Lower leg skin (tissue), 4 donors: ENCODE measurements at regions not wholly inside any gene's neighbourhood (a gene's known extent, or its start where the extent isn't known, plus 50 kb on each side); places are given as distances from the start of the nearest gene placed in this dataset.

ENCODE experiments used
- DNase-seq, 2 donors: peaks; one replicate each; pipeline ENCODE4 v3.0.0-alpha.2; 2019; ENCODE audit warnings: low spot score in 2 of 2
- H3K4me3 ChIP-seq: fragments of 200-600 bp; sonication (generic); 2 replicates; pipeline ENCODE4 v1.5.1; 2017; ENCODE audit warnings: mild to moderate bottlenecking, low read depth; ENCODE audit not compliant: poor library complexity, severe bottlenecking
- POLR2A ChIP-seq, 2 donors: fragments of 450-650 bp; IDR thresholded peaks; one replicate each; pipeline ENCODE4 v1.6.1; 2016 to 2017; ENCODE audit warnings: antibody characterized with exemption in 2 of 2, mild to moderate bottlenecking in 1 of 2, moderate library complexity in 1 of 2
- WGBS, 2 donors: methylation state at CpG; one replicate each; pipeline ENCODE4 v1.1.5; 2018; 5-methylcytosine and 5-hydroxymethylcytosine counted together
- intact Hi-C: fragments of 100-400 bp; cut with DNase I; formaldehyde crosslinking; loops from one replicate; pipeline ENCODE4 v1.15.0; 2023; ENCODE audit warnings: low total_unique reads
- TF ChIP-seq, protein P1 (sequence below), 3 donors: fragments of 450-650 bp; IDR thresholded peaks; one replicate each; pipeline ENCODE4 v1.5.1; 2016; ENCODE audit warnings: antibody characterized with exemption in 3 of 3, mild to moderate bottlenecking in 3 of 3, moderate library complexity in 2 of 3

DNA sequence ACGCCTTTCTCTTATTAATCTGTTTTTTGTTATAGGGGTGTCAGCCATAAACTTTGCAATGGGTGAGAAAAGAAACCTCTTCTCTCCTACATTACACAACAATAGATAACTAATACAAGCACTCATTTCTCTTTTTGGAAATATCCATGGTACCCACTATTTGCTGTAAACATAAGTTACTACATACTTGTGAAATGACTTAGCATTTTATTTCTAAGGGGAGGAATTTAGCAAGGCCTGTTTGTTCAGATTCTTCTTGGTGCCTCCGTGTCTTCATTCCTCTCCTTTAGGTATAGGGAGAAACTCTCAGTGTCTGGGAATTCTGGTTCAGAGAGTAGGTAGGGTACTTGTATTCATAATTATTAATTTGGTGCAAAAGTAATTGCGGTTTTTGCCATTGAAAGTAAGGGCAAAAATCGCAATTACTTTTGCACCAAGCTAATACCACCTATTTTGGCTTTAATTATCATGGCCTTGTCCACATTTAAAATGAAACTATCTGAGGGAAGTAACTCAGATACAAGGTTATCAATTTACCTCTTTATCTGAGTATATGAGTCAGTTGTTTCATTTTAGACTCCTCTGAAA lies 134.8 kb downstream of the MREG start:
- intact Hi-C loops, result no loop called here
- H3K4me3 ChIP-seq, result no peak overlapping the region
- no peak for TF ChIP-seq POLR2A (IDR thresholded peaks at IDR 0.05)
- 77 to 82% methylated on average over 4 of the region's 4 CpGs for WGBS, 2 donors
- no peak for DNase-seq

DNA sequence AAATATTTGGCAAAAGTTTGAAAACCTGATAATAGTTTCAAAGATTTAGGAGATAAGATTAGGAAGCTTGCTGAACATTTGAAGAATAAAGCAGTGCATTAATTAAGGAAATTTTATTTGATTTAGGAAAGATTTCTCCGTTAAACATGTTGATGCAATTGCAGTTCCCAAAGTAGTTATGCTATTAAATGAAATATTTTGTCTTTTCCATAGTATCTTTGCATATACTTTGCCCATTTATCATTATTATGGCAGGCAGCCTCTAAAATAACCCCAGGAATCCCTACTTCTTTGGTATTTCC lies 136.5 kb downstream of the MREG start:
- TF ChIP-seq POLR2A (IDR thresholded peaks at IDR 0.05), result no peak
- TF ChIP-seq, protein P1, sequence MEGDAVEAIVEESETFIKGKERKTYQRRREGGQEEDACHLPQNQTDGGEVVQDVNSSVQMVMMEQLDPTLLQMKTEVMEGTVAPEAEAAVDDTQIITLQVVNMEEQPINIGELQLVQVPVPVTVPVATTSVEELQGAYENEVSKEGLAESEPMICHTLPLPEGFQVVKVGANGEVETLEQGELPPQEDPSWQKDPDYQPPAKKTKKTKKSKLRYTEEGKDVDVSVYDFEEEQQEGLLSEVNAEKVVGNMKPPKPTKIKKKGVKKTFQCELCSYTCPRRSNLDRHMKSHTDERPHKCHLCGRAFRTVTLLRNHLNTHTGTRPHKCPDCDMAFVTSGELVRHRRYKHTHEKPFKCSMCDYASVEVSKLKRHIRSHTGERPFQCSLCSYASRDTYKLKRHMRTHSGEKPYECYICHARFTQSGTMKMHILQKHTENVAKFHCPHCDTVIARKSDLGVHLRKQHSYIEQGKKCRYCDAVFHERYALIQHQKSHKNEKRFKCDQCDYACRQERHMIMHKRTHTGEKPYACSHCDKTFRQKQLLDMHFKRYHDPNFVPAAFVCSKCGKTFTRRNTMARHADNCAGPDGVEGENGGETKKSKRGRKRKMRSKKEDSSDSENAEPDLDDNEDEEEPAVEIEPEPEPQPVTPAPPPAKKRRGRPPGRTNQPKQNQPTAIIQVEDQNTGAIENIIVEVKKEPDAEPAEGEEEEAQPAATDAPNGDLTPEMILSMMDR (IDR thresholded peaks at IDR 0.05), result no peak
- WGBS, 2 donors, result 85 to 94% methylated on average over 1 of the region's 1 CpG
- intact Hi-C loops, result no loop called here

DNA sequence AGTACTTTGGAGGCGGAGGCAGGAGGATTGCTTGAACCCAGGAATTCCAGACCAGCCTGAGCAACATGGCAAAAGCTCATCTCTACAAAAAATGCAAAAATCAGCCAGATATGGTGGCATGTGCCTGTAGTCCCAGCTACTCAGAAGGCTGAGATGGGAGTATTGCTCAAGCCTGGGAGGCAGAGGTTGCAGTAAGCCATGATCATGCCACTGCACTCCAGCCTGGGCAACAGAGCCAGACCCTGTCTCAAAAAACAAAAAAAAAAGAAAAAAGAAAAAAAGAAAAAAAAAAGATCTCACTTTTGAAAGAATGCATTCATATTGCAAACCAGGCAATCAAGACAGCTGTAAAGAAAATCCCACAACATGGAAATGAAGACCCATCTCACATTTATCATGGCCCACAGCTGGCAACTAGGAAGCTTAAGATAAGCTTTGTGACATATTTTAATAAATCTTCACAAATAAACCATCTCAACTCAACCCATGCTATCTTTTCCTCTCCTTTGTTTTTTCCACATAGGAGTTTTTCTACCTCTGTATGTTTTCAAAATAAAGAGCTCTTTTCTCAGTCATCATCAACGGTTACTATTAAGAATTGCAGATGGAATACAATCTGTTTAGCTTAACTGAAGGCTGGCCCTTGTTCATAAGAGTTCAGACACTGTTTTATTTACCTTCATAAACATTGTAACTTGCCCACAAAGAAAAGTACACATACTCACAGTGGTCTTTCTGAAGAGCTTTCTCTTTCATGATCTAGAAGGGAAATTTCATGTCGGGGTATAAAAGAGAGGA lies 137.0 kb downstream of the MREG start:
- intact Hi-C loops, result no loop called here
- TF ChIP-seq POLR2A (IDR thresholded peaks at IDR 0.05), result no peak
- TF ChIP-seq, protein P1 (IDR thresholded peaks at IDR 0.05), result no peak
- H3K4me3 ChIP-seq, result no peak overlapping the region
- no peak for DNase-seq
- 72 to 83% methylated on average over 3 of the region's 3 CpGs for WGBS, 2 donors

More for the DNA sequence above, 136.5 kb downstream of the MREG start:
- no peak overlapping the region for H3K4me3 ChIP-seq
- DNase-seq, result no peak

DNA sequence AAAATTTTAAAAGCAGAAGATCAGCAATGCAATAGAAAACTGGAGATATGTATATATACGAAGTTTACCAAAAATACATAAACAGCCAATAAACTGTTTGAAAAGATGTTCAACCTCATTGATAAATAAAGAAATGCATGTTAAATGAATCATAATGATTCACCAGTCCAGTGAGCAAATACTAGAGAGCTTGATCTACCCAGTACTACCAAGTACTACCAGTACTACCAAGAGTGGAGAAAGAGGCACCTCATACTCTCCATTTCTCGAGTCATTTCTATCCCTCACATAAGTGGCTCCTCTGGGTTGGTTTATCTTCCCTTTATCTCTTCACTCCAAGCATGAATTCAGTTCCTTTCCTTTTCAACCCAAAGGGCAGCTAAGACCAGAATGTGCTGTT lies 138.9 kb downstream of the MREG start:
- no peak for DNase-seq
- no peak overlapping the region for H3K4me3 ChIP-seq
- WGBS, 2 donors, result 89 to 98% methylated on average over 2 of the region's 2 CpGs
- intact Hi-C loops, result no loop called here
- TF ChIP-seq, protein P1 (IDR thresholded peaks at IDR 0.05), result no peak
- TF ChIP-seq POLR2A (IDR thresholded peaks at IDR 0.05), result no peak

DNA sequence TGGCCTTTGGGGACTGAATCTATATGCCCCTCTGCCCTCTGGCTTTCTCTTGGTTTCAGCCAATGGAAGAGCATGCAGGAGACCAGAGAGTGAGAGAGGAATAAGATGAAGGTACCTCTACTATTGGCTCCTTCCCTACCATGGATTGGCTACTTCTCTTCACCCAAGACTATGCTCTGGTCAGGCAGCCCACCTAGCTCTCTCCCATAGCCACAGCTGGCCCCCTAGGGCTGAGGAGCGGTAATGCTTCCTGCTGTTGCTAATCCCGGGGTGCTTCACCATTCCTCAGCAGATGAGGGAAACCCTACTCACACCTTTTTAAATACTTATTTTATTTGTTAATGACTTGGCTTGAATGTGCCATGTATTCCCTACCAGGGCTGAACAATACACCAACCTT lies 142.4 kb downstream of the MREG start:
- H3K4me3 ChIP-seq, result no peak overlapping the region
- no peak for DNase-seq
- intact Hi-C loops, result no loop called here
- TF ChIP-seq POLR2A (IDR thresholded peaks at IDR 0.05), result no peak
- TF ChIP-seq, protein P1 (IDR thresholded peaks at IDR 0.05), result no peak
- WGBS, 2 donors, result 92 to 96% methylated on average over 2 of the region's 2 CpGs

DNA sequence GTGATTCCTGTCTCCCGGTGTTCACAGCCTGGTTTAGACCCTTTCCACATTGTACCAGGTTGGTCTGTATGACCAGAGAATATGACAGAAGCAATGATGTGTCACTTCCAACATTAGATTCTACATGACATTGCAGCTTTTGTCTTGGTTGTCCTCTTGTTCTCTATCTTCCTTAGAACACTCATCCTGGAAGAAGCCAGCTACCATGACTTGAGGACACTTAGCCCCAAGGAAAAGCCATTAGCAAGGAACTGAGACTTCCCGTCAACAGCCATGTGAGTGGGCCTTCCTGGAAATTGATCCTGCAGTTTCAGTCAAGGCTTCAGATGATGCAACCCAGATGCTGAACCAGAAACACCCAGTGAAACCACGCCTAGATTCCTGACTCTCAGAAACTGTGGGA lies 143.3 kb downstream of the MREG start:
- intact Hi-C loops, result no loop called here
- DNase-seq, result peak in 1 of 2 donors; percentile 53
- H3K4me3 ChIP-seq, result no peak overlapping the region
- no peak for TF ChIP-seq POLR2A (IDR thresholded peaks at IDR 0.05)
- TF ChIP-seq, protein P1 (IDR thresholded peaks at IDR 0.05), result no peak
- 56 to 59% methylated on average over 3 of the region's 3 CpGs for WGBS, 2 donors
